Kidney (tissue), 13 donors: ENCODE measurements at regions not wholly inside any gene's neighbourhood (a gene's known extent, or its start where the extent isn't known, plus 50 kb on each side); places are given as distances from the start of the nearest gene placed in this dataset.
A peak's percentile ranks its signal among the peaks of the same experiment; 100 is the strongest.

Source experiments
- DNase-seq, 5 donors: peaks; one replicate each; pipeline ENCODE4 v3.0.0-alpha.2; 2013 to 2020
- FAIRE-seq: peaks from 2 replicates; lab custom pipeline; 2012; peaks lifted over from hg19 to GRCh38; lab: Jason Lieb, UNC
- H3K27ac ChIP-seq, 2 donors: one replicate each; pipeline ENCODE4 v1.7.0; 2013; ENCODE audit warnings: low read depth in 2 of 2, low read length in 2 of 2, inconsistent platforms in 1 of 2
- H3K27me3 ChIP-seq: one replicate; pipeline ENCODE4 v1.7.1; 2013; ENCODE audit warnings: low read length, inconsistent platforms; ENCODE audit not compliant: control insufficient read depth, insufficient read depth
- H3K36me3 ChIP-seq, 3 donors: one replicate each; pipeline versions ENCODE4 v1.7.0 to v1.7.1; 2013; ENCODE audit warnings: low read length in 3 of 3, control low read depth in 1 of 3, inconsistent platforms in 1 of 3; ENCODE audit not compliant: insufficient read depth in 3 of 3, control insufficient read depth in 2 of 3
- H3K4me1 ChIP-seq, 3 donors: one replicate each; pipeline versions ENCODE4 v1.7.0 to v1.7.1; 2013; ENCODE audit warnings: low read length in 3 of 3, inconsistent platforms in 1 of 3, low read depth in 1 of 3; ENCODE audit not compliant: control insufficient read depth in 2 of 3, insufficient read depth in 2 of 3
- H3K4me3 ChIP-seq, 3 donors: one replicate each; pipeline versions ENCODE4 v1.7.0 to v1.8.1; 2013; ENCODE audit warnings: low read length in 3 of 3, control low read depth in 1 of 3, inconsistent platforms in 1 of 3
- H3K9ac ChIP-seq, 3 donors: one replicate each; pipeline versions ENCODE4 v1.7.0 to v1.7.1; 2013; ENCODE audit warnings: low read length in 3 of 3, control low read depth in 1 of 3, inconsistent platforms in 1 of 3
- H3K9me3 ChIP-seq, 3 donors: one replicate each; pipeline versions ENCODE4 v1.7.0 to v1.7.1; 2013; ENCODE audit warnings: low read length in 3 of 3, control low read depth in 1 of 3, inconsistent platforms in 1 of 3; ENCODE audit not compliant: control insufficient read depth in 2 of 3, insufficient read depth in 1 of 3
- CTCF ChIP-seq: IDR thresholded peaks from 3 replicates; pipeline ENCODE4 v1.5.1; 2012; ENCODE audit warnings: mild to moderate bottlenecking, moderate library complexity, borderline replicate concordance; ENCODE audit not compliant: insufficient read depth; ENCODE audit errors: extremely low read depth
- intact Hi-C: fragments of 100-400 bp; cut with DNase I; formaldehyde crosslinking; loops from one replicate; pipeline ENCODE4 v1.11.1; 2022
- donor health status: control.
- donor health status: control.
- donor health status: control.
- donor health status: control.
- donor health status: control.
- donor health status: DM: yes; HTN: yes; CAD: no.
- donor health status: Normal renal cell carcinoma (clear cell type).

- Histone ChIP-seq H3K36me3 (no peaks in the 10 kb centered on the region), H3K27ac (no peak overlapping the region), H3K4me3 (no peak overlapping the region), H3K9me3 (peaks cover 0 to 3% (median 0%) of the 10 kb centered on the region in 3 donors), H3K9ac (no peak overlapping the region), H3K27me3 (no peaks in the 10 kb centered on the region), H3K4me1 (peaks cover 0 to 12% (median 7%) of the 10 kb centered on the region in 3 donors)
- intact Hi-C loops, result no loop called here
- peak in 2 of 5 donors; percentile 26 to 64 for DNase-seq
- no peak for FAIRE-seq
- no peak for TF ChIP-seq CTCF
These were observed 321.9 kb downstream of the GADD45G start for GRCh38 chr9:89926691-89927220.

GRCh38 chr9:89928106-89928505, 323.3 kb downstream of the GADD45G start:
- peaks cover 0 to 12% (median 4%) of the 10 kb centered on the region in 3 donors for H3K4me1 ChIP-seq
- H3K9me3 ChIP-seq, result no peaks in the 10 kb centered on the region
- intact Hi-C loops, result no loop called here
- H3K9ac ChIP-seq, result no peak overlapping the region
- no peak overlapping the region for H3K4me3 ChIP-seq
- no peak for FAIRE-seq
- TF ChIP-seq CTCF, result no peak
- H3K27me3 ChIP-seq, result no peaks in the 10 kb centered on the region
- DNase-seq, result no peak
- no peaks in the 10 kb centered on the region for H3K36me3 ChIP-seq
- no peak overlapping the region for H3K27ac ChIP-seq

GRCh38 chr9:89928521-89929275, 323.9 kb downstream of the GADD45G start:
- Histone ChIP-seq H3K9me3 (no peaks in the 10 kb centered on the region), H3K27me3 (no peaks in the 10 kb centered on the region), H3K9ac (no peak overlapping the region), H3K27ac (no peak overlapping the region), H3K4me3 (no peak overlapping the region), H3K36me3 (no peaks in the 10 kb centered on the region), H3K4me1 (peaks cover 0 to 13% (median 4%) of the 10 kb centered on the region in 3 donors)
- intact Hi-C loops, result no loop called here
- DNase-seq (no peak), FAIRE-seq (no peak)
- TF ChIP-seq CTCF, result no peak
